ENCODE measurements at regions not wholly inside any gene's neighbourhood (a gene's known extent, or its start where the extent isn't known, plus 50 kb on each side); places are given as distances from the start of the nearest gene placed in this dataset.

GRCh38 chr6:137702791-137703424 is 164.2 kb upstream of the TNFAIP3 start:
- no peaks in the 10 kb centered on the region for H3K9me3 Mint-ChIP-seq
- H3K36me3 Mint-ChIP-seq (ENCODE audit: insufficient read depth in 2 of 2): peaks cover 0 to 2% of the 10 kb centered on the region in 2 donors
- H3K27me3 Mint-ChIP-seq (ENCODE audit: low read depth): no peaks in the 10 kb centered on the region
- DNase-seq (no peak), ATAC-seq (replicated peaks in 1 of 2) (no peak)
- H3K27ac Mint-ChIP-seq: peak overlapping the region; percentile 16
- peaks cover 72% of the 10 kb centered on the region for H3K4me1 Mint-ChIP-seq (ENCODE audit: low read depth)
- H3K4me3 Mint-ChIP-seq: no peak overlapping the region

DNA sequence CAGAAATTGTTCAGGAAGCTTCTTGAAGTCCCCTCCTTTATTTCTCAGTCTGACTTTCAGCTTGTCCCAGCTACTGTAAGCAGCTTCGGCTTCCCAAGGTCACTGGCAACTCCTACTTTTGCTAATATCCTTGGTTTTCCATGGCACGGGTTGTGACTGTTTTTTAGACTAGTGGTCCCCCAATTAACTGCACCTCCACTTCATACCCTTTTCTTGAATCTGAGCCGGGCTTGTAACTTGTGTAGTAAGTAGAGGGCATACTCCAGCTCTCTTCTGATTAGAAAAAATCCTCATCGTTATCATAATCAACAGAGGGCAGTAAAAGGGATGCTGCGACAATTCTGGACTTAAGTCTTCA is 162.3 kb upstream of the TNFAIP3 start:
- ATAC-seq (replicated peaks in 1 of 2): no peak
- H3K36me3 Mint-ChIP-seq (ENCODE audit: insufficient read depth in 2 of 2): peaks cover 4 to 5% of the 10 kb centered on the region in 2 donors
- peaks cover 0 to 4% of the 10 kb centered on the region in 2 donors for H3K9me3 Mint-ChIP-seq
- no peaks in the 10 kb centered on the region for H3K27me3 Mint-ChIP-seq (ENCODE audit: low read depth)
- H3K4me1 Mint-ChIP-seq (ENCODE audit: low read depth): peaks cover 75% of the 10 kb centered on the region
- no peak for DNase-seq
- H3K27ac Mint-ChIP-seq: no peak overlapping the region
- H3K4me3 Mint-ChIP-seq: peak overlapping the region in 1 of 2 donors; percentile 84

DNA sequence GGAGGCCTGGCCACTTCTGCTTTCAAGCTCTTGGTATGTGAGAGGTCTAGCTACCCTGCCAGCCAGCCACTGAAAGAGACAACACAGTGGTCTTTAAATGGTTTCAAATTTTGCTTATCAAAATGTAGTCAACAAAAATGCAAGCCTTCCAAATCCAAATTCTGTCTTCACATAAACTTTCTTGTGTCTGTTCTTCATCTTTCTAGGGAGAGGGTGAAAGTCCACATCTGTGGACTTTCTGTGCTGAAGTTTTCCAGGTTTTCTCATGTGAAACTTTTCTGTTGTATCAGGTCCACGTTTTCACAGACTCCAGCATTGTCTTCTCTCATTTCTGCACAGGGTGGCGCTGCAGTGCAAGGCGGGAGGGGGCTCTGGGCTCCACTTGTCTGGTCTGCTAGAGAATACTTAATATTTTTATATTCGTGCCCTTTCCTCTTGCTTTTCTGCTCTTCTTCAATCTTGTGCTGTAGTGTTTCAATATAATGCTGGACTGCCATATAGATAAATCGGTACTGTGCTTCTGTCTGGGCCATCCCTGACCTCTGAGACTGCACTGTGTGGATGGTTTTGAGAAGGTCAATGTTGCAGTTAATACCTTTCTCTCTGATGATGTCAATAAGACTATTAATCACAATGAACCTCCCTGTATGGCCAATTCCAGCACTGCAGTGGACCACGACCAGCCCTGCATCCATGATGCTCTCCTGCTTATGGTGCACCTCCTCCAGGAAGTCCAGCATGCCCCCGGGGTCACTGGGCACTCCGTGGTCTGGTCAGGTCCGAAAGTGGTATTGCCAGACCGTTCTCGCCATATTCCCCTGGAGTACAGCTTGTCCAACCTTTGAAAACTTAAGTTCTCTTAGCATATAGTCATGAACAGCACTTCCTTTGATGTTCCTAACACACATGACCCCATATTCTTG is 161.6 kb upstream of the TNFAIP3 start:
- DNase-seq (peak; percentile 76 to 81), ATAC-seq (replicated peaks in 1 of 2) (peak; percentile 25 to 31)
- Mint-ChIP-seq H3K9me3 (peaks cover 2 to 5% of the 10 kb centered on the region in 2 donors), H3K27ac (peak overlapping the region; percentile 64), H3K4me1 (ENCODE audit: low read depth) (peaks cover 77% of the 10 kb centered on the region), H3K36me3 (ENCODE audit: insufficient read depth in 2 of 2) (peaks cover 5 to 8% of the 10 kb centered on the region in 2 donors), H3K27me3 (ENCODE audit: low read depth) (no peaks in the 10 kb centered on the region), H3K4me3 (peak overlapping the region; percentile 69 to 84)

DNA sequence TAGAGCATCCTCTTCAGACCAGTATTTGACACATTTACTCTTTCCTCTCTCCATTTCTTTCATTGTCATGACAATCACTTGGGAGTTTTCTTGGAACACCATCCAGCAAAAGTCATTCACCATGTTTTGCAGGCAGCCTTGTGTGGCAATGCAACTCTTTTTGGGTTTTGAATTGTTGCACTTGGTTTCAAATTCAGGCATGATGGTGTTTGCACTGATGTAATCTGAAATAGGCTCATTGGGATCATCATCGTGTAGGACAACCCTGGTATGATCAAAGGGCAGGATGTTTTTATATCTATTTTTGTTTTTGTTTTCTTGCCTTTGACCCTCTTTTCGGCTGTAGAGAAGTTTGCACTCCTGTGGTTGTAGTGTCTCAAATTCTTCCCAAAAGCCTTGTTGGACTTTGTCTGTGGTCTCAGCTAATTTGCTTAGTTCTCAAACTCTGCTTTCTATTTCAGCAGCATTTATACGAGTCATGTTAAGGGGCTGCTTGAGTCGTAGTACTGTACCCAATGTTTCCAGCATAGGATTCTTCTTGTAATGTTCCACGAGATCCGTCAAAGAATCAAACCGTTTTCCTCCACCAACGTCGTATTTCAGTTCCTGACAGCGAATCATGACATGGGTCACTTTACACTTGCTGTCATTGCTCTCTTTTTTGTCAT is 160.8 kb upstream of the TNFAIP3 start:
- Mint-ChIP-seq H3K4me1 (ENCODE audit: low read depth) (peaks cover 75% of the 10 kb centered on the region), H3K36me3 (ENCODE audit: insufficient read depth in 2 of 2) (peaks cover 6 to 9% of the 10 kb centered on the region in 2 donors), H3K4me3 (peak overlapping the region; percentile 69 to 84), H3K9me3 (peaks cover 2 to 6% of the 10 kb centered on the region in 2 donors), H3K27ac (peak overlapping the region; percentile 87), H3K27me3 (ENCODE audit: low read depth) (no peaks in the 10 kb centered on the region)
- no peak for DNase-seq
- ATAC-seq (replicated peaks in 1 of 2): no peak

- Mint-ChIP-seq H3K27me3 (ENCODE audit: low read depth) (no peaks in the 10 kb centered on the region), H3K27ac (peak overlapping the region; percentile 91), H3K9me3 (peaks cover 7 to 11% of the 10 kb centered on the region in 2 donors), H3K4me1 (ENCODE audit: low read depth) (peaks cover 76% of the 10 kb centered on the region), H3K36me3 (ENCODE audit: insufficient read depth in 2 of 2) (peaks cover 10 to 11% of the 10 kb centered on the region in 2 donors), H3K4me3 (peak overlapping the region; percentile 69 to 84)
- no peak for ATAC-seq (replicated peaks in 1 of 2)
- no peak for DNase-seq
These were observed 159.9 kb upstream of the TNFAIP3 start for GRCh38 chr6:137707038-137707589.

DNA sequence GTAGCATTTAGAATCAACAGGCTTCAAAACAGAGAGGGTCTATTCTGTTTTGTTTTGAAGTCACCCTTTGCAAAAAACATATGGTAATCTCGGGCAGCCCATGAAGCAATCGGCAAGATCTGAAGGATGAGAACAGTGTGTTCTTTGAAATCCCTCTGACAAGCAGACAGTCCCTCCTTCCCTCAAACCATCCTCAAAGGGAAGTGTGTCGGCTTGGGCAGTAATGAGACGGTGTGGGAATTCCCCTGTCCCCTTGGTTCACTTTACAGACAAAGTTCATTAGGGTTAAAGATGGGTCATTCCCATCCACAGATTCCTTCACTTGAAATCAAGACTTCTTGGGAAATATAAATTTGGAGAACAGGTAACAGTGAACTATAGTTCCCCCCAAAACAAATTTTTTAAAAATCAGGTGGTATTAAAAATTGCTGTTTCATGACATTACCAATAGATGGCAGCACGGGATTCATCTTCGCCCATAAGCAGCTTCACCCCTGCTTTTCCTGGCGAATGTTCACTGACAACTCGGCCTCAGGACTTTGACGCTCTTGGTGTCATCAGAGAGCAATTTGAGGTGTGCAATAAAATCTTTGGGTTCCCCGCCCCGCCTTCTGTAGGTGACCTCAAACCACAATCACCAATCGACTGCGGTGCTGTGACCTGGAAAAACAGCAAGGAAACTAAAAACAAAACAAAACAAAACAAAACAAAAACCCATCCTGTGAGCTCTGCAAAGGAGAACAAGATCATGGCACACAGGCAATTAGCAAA is 159.3 kb upstream of the TNFAIP3 start:
- Mint-ChIP-seq H3K27me3 (ENCODE audit: low read depth) (no peaks in the 10 kb centered on the region), H3K36me3 (ENCODE audit: insufficient read depth in 2 of 2) (peaks cover 10 to 11% of the 10 kb centered on the region in 2 donors), H3K9me3 (peaks cover 7 to 11% of the 10 kb centered on the region in 2 donors), H3K27ac (peak overlapping the region; percentile 91), H3K4me3 (peak overlapping the region; percentile 69 to 84), H3K4me1 (ENCODE audit: low read depth) (peaks cover 73% of the 10 kb centered on the region)
- ATAC-seq (replicated peaks in 1 of 2) (peak; percentile 73 to 78), DNase-seq (peak; percentile 80 to 83)

GRCh38 chr6:137708481-137708880 is 158.6 kb upstream of the TNFAIP3 start:
- ATAC-seq (replicated peaks in 1 of 2): peak in 1 of 2 donors; percentile 31
- Mint-ChIP-seq H3K27me3 (ENCODE audit: low read depth) (no peaks in the 10 kb centered on the region), H3K9me3 (peaks cover 7 to 11% of the 10 kb centered on the region in 2 donors)

DNA sequence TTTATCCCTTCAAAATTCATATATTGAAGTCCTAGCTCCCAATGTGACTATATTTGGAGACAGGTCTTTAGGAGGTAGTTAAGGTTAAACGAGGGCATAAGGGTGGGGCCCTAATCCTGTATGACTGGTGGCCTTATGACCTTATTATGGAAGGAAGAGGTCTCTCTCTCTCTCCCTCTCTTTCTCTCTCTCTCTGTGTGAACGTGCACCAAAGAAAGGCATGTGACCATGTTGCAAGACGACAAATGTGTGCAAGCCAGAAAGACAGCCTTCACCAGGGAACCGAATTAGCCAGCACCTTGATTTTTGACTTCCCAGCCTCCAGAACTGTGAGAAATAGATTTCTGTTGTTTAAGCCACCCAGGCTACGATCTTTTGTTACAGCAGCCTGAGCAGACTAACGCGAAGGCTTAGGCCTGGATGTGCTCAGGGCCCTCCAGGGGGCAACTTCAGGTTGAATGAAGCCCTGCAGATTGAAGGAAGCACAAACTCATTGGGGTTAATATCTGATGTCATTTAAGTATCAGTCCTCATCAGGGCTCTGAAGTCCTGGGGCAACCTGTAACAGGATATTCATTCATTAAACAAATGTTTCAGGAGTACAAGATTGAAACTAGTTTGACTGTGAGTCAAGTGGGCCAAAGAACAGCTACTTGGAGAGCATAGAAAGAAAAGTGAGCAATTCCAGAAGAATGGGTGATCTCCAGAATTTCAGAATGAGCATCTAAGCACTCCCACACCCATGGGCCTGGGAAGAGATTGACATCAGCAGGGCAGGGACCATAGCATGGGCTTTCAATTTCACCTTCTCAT is 157.4 kb upstream of the TNFAIP3 start:
- DNase-seq: peak; percentile 49 to 54
- peaks cover 13 to 18% of the 10 kb centered on the region in 2 donors for H3K9me3 Mint-ChIP-seq
- ATAC-seq (replicated peaks in 1 of 2): peak; percentile 50 to 63
- peaks cover 11 to 19% of the 10 kb centered on the region in 2 donors for H3K36me3 Mint-ChIP-seq (ENCODE audit: insufficient read depth in 2 of 2)
- H3K4me1 Mint-ChIP-seq (ENCODE audit: low read depth): peaks cover 78% of the 10 kb centered on the region
- peak overlapping the region; percentile 90 for H3K27ac Mint-ChIP-seq
- H3K27me3 Mint-ChIP-seq (ENCODE audit: low read depth): no peaks in the 10 kb centered on the region
- H3K4me3 Mint-ChIP-seq: peak overlapping the region; percentile 22 to 44

More at GRCh38 chr6:137708481-137708880, 158.6 kb upstream of the TNFAIP3 start:
- H3K27ac Mint-ChIP-seq: peak overlapping the region; percentile 91
- H3K4me1 Mint-ChIP-seq (ENCODE audit: low read depth): peaks cover 70% of the 10 kb centered on the region
- H3K4me3 Mint-ChIP-seq: peak overlapping the region; percentile 69 to 84
- peaks cover 10 to 11% of the 10 kb centered on the region in 2 donors for H3K36me3 Mint-ChIP-seq (ENCODE audit: insufficient read depth in 2 of 2)
- no peak for DNase-seq

- H3K9me3 Mint-ChIP-seq: peaks cover 13 to 18% of the 10 kb centered on the region in 2 donors
- no peak overlapping the region for H3K4me3 Mint-ChIP-seq
- DNase-seq: no peak
- peaks cover 11 to 19% of the 10 kb centered on the region in 2 donors for H3K36me3 Mint-ChIP-seq (ENCODE audit: insufficient read depth in 2 of 2)
- ATAC-seq (replicated peaks in 1 of 2): no peak
- H3K27ac Mint-ChIP-seq: no peak overlapping the region
- no peaks in the 10 kb centered on the region for H3K27me3 Mint-ChIP-seq (ENCODE audit: low read depth)
- peaks cover 80% of the 10 kb centered on the region for H3K4me1 Mint-ChIP-seq (ENCODE audit: low read depth)
These were observed 155.1 kb upstream of the TNFAIP3 start for GRCh38 chr6:137711972-137712371.

DNA sequence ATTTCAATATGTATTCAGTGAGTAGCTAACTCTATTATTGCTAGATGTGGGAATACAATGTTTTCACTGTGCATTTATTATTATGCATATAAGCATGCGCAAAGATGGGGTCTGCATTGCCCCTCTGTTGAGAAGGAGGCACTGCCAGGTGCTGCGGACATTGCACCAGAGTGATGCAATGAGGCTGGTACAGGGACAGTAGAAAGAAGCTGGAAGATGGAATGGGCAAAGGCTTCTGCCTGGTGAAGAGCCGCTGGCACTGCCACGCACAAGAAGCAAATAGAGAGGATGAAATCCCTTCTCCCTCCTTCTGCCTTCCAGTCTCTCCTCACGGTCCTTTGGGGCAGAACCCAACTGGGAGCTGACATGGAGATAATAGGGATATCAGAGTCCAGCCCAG is 154.5 kb upstream of the TNFAIP3 start:
- H3K36me3 Mint-ChIP-seq (ENCODE audit: insufficient read depth in 2 of 2): peaks cover 13 to 19% of the 10 kb centered on the region in 2 donors
- peaks cover 80% of the 10 kb centered on the region for H3K4me1 Mint-ChIP-seq (ENCODE audit: low read depth)
- H3K27me3 Mint-ChIP-seq (ENCODE audit: low read depth): no peaks in the 10 kb centered on the region
- no peak overlapping the region for H3K4me3 Mint-ChIP-seq
- ATAC-seq (replicated peaks in 1 of 2) (no peak), DNase-seq (no peak)
- H3K27ac Mint-ChIP-seq: no peak overlapping the region
- H3K9me3 Mint-ChIP-seq: peaks cover 13 to 18% of the 10 kb centered on the region in 2 donors

DNA sequence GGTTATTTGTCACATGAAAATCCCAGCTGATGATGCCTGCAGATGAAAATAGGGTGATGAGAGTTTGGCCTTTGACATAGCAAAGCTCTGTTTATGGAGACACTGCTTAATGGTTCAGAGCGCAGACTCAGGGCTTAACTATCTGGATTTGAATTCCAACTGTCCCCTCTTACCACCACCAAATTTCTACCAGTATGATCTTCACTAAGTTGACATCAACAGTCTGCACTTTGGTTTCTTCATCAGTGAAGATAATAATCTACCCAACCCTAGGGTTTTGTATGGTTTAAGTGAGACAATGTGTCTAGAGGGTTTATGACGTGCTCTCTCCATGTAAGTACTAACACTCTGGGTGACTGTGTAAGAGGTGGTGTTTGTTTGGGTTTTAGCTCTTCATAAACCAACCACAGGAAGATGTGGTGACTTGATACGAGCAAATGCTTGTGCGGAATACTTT is 151.4 kb upstream of the TNFAIP3 start:
- DNase-seq (peak; percentile 39 to 47), ATAC-seq (replicated peaks in 1 of 2) (peak; percentile 89 to 93)
- Mint-ChIP-seq H3K27ac (peak overlapping the region; percentile 48), H3K4me1 (ENCODE audit: low read depth) (peaks cover 59% of the 10 kb centered on the region), H3K9me3 (peaks cover 12% of the 10 kb centered on the region in 2 donors), H3K27me3 (ENCODE audit: low read depth) (no peaks in the 10 kb centered on the region), H3K4me3 (peak overlapping the region; percentile 9 to 37), H3K36me3 (ENCODE audit: insufficient read depth in 2 of 2) (peaks cover 7 to 12% of the 10 kb centered on the region in 2 donors)
